8988T (cell line): ENCODE measurements at regions not wholly inside any gene's neighbourhood (a gene's known extent, or its start where the extent isn't known, plus 50 kb on each side); places are given as distances from the start of the nearest gene placed in this dataset.

Experiments used
- DNase-seq: peaks from one replicate; pipeline ENCODE4 v3.0.0; 2011

GRCh38 chr2:122182616-122183355 lies 427.3 kb downstream of the TSN start:
- no peak for DNase-seq

DNA sequence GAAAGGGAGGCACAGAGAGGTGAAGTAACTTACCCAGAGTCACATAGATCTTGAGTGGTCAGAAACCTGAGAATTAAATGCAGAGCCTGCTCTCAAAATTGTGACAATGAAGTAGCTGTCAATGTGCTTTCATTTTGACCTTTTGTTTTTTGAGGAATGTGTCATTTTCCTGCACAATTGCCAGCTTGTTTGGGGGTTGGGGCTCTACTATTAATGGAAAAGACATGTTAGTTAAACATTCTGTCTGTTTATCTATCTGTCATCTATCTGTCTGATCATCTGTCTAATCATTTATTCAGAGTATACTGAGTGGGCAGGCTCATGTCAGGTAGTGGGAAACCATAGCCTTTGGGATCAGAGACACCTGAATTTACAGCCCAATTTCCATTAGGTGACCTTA lies 428.4 kb downstream of the TSN start:
- no peak for DNase-seq

GRCh38 chr2:122186761-122187222 lies 431.3 kb downstream of the TSN start:
- no peak for DNase-seq

DNA sequence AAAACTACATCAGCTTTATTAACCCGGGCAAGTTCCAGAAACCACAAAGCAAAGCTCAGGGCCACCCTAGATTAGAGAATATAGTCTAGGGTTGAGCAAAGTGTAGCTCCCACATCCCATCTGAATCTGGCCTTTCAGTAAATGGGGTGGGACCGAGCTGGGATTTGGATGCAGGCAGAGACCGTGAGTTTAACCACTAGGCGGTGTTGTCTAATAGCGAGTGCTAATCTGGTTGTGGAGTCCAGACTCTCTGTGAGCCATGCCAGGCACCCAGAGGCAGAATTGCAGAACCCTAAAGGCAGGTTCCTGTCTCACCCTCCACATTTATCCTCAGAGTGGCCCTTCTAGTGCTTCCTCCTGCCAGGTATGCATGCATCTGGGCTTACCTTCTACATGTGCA lies 435.9 kb downstream of the TSN start:
- DNase-seq: peak; percentile 48

GRCh38 chr2:122193622-122194021 lies 438.2 kb downstream of the TSN start:
- no peak for DNase-seq

DNA sequence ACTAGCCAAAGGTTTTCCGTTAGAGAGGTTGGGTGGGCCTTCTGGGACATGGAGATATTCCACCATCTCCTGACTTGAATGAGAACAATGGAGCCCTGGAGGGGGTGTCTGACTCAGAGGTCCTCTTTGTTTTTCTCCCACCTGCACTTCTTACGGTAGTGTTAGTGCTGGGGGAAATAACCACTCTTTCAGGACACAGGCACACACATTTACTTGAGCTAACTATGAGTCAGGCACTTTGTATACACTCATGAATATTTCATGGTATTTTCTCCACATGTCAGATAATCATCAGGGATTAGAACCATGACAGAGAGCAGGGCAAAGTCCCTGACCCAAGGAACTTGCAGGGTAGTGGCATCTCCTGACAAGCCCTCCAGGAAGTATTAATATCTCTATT lies 439.1 kb downstream of the TSN start:
- DNase-seq: no peak

DNA sequence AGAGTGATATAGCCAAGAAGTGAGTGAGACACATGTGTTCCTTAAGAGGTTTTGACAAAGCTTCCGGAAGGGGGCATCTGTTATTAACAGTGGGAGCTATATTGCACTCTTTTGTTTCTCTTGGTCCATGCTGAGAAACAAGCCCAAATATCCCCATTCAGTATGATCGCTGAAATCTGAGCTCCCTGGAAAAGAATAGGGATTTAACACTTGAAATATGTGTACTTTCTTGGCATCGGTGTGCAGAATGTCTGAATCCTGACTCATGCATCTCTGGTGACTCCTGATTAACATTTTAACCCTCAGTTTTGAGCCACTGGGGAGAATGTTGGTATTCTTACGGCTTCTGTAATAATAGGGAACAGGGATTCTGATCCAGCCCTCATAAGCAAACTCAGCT lies 448.1 kb downstream of the TSN start:
- no peak for DNase-seq

- DNase-seq: no peak
Measured at GRCh38 chr2:122205641-122206040, 450.2 kb downstream of the TSN start.

GRCh38 chr2:122206101-122206500 lies 450.6 kb downstream of the TSN start:
- no peak for DNase-seq

GRCh38 chr2:122209377-122209776 lies 453.9 kb downstream of the TSN start:
- DNase-seq: no peak

GRCh38 chr2:122210065-122210464 lies 454.6 kb downstream of the TSN start:
- DNase-seq: no peak

GRCh38 chr2:122210898-122211856 lies 455.7 kb downstream of the TSN start:
- DNase-seq: no peak

- no peak for DNase-seq
Measured at GRCh38 chr2:122213312-122213711, 457.9 kb downstream of the TSN start.

DNA sequence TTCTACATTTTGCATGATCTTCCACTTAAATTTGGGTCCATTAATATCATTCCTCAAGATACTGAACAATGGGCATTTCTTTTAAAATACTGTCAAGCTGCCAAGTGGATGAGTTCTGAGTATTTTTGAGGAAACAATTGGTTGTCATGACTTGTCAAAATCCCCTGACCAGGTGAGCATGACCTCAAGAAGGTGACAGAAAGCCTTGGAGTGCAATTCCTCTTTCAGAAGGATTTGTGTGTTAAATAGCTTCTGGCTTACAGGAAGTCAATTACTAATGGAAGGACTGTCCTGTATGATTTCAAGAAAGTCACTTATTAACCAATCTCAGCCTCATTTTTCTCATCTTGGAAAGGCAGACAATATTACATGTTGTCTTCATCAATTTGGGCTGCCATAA lies 460.6 kb downstream of the TSN start:
- no peak for DNase-seq

GRCh38 chr2:122216901-122217300 lies 461.4 kb downstream of the TSN start:
- no peak for DNase-seq

GRCh38 chr2:122218596-122218995 lies 463.1 kb downstream of the TSN start:
- DNase-seq: no peak

DNA sequence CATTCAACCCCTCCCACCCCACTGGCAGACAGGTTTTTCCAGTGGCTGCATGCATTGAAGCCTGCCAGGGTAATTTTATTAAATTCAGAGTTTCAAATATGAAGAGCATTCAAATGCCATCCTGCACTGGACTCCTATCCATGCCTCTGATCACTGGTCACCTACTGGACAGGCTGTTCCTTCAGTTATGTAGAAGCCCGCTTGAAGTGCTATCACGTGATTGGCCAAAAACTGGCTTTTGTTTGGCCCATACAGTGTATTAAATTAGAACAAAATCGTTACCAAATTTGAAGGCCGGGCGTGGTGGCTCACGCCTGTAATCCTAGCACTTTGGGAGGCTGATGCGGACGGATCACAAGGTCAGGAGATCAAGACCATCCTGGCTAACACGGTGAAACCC lies 464.1 kb downstream of the TSN start:
- DNase-seq: no peak

DNA sequence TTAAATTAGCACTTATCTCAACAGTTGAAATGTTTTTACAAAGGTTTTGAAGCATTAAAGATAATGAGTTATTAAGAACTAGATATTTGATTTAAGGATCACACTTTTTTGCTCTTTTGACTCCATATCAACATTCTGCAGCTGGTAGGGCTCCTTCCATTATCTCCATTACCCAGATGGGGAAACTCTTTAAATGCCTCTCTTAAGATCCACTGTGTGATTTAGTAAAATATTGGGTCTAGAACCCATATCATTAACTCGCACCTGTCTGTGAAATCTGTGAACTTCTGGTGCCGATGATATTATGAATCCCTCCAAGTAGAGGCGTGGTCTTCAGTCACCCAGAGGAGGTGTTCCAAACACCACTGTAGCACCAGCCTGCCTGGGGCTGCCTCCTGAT lies 466.2 kb downstream of the TSN start:
- DNase-seq: no peak

- no peak for DNase-seq
Measured at GRCh38 chr2:122231296-122231695, 475.8 kb downstream of the TSN start.

DNA sequence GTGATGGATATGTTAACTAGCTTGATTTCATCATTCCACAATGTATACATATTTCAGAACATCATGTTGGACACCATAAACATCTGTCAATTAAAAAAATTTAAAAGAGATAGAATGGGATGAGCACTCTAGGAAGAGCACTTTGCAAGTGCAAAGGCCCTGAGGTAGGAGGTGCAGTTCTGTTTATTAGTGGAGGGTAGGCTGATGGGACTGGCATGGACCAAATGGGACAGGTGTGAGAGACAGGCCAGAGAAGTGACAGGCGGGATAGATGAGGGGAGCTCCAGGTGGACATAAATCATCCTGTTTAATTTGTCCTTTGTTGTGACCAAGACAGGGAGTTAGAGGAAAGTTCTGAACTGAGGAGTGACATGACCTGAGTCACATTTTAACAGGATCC lies 477.9 kb downstream of the TSN start:
- no peak for DNase-seq

- DNase-seq: peak; percentile 76
Measured at GRCh38 chr2:122236152-122236874, 480.9 kb downstream of the TSN start.

DNA sequence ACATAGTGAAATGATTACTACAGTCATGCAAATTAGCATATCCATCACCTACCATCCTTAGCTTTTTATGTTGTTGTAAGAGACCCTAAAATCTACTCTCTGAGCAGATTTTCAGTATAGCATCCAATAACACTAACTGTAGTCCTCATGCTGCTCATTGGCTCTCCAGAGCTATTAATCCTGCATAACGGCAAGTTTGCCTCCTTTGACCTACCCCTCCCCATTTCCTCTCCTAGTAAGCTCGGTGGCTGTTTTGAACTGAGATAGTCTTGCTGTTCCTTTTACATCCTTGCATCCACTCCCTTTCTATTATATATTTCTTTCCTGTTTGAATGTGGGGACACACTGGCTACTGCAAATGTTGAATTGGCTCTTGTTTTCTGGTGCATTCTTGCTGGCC lies 481.5 kb downstream of the TSN start:
- DNase-seq: no peak

- no peak for DNase-seq
Measured at GRCh38 chr2:122237450-122237849, 482.0 kb downstream of the TSN start.
